Epithelial cell of prostate (primary cell): ENCODE measurements at regions not wholly inside any gene's neighbourhood (a gene's known extent, or its start where the extent isn't known, plus 50 kb on each side); places are given as distances from the start of the nearest gene placed in this dataset.

Experiments
- DNase-seq: peaks from one replicate; pipeline ENCODE4 v3.0.0-alpha.2; 2011; ENCODE audit warnings: low read depth, low spot score
- H3K27ac ChIP-seq: fragments of 450-650 bp; 2 replicates; pipeline ENCODE4 v1.5.1; 2017; ENCODE audit warnings: mild to moderate bottlenecking

DNA sequence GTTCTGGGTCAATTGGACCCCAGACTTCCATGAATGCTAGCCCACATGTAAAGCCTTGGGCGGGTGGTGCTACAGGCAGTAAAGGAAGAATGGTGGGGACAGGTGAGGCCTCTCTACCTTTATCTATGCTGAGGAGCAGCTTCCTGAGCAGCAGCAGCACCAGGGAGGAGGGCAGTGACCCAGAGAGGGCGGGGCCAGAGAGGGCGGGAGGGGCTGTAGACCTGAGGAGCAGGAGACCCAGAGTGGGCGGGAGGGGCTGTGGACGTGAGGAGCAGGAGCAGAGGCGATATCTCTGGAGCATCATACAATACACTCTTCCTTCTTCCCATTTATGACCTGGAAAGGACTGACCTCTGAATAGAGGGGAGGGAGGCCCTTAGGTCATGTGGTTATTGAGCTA is 165.9 kb downstream of the MTRR start:
- no peak overlapping the region for H3K27ac ChIP-seq
- DNase-seq, result no peak

GRCh38 chr5:8048920-8049319 is 180.0 kb downstream of the MTRR start:
- H3K27ac ChIP-seq, result no peak overlapping the region
- DNase-seq, result no peak

GRCh38 chr5:8050616-8051175 is 181.7 kb downstream of the MTRR start:
- H3K27ac ChIP-seq, result no peak overlapping the region
- no peak for DNase-seq

DNA sequence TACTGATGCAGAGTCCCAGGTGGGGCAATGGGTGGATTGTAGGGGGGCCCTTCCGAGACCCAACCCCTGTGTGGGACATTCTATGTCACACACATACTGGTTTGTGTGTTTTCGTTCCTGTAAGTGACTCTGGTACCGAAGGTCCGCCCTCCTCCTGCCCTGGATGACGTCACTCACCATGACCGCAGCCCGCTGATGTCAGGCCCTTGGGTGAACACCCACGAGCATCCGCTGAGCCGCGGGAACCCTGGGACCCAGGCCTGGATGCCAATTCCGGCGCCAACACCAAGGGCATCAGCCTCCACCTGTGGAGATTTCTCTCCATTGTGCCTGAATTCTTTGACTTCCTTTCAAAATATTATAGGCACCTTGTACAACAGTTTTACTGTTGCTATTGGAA is 184.3 kb downstream of the MTRR start:
- no peak overlapping the region for H3K27ac ChIP-seq
- DNase-seq, result no peak

DNA sequence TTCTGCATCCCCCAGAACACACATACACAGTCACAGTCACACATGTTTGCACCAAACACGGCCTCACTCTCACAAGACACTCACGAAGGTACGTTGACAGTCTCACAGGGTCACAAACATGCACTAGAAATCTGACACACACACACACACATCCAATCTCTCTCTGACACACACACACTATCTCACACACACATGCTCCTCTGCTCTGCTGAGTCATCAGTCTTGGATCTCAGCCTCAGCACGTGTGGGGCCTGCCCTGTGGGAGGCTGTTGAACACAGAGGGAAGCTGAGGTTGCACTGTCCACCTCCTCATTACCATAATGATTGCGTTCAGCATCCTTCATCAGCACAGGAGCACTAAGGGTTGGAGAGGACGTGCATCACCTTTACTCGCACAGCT is 188.8 kb downstream of the MTRR start:
- H3K27ac ChIP-seq, result no peak overlapping the region
- DNase-seq, result no peak

GRCh38 chr5:8058616-8059190 is 189.8 kb downstream of the MTRR start:
- no peak overlapping the region for H3K27ac ChIP-seq
- DNase-seq, result no peak

GRCh38 chr5:8059337-8059736 is 190.4 kb downstream of the MTRR start:
- no peak overlapping the region for H3K27ac ChIP-seq
- no peak for DNase-seq

DNA sequence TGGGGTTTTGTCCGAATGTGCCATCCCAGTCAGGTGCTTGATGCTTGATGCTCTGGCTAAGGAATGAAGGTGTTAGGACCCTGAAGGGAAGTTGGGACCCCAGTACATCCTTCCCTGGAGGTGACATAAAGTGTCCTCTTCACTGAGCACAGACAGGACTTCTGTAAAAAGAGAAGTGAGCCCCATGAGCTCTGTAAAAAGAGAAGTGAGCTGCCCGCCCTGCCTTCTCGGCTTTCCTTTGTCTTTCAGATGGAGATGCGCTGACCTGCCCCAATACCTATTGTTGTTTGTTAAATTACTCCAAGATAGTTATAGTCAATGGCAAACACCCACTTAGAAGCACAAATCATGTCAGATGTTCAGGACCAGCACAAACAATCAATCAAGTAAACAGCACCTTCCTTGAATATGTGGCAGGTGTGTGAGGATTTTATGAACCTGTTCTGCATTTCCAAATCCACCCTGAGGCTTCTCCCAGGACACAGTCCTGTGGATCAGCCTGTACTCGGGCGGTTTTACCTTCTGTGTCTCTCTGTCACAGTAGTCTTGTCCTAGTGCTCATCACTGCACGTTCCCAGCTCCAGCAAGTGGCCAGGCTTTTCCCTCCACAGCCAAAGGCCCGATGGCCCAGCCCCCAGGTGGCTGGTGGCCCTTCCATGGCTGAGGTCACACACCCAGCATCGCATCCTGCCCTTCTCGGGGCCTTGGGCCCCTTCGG is 191.4 kb downstream of the MTRR start:
- DNase-seq, result no peak
- no peak overlapping the region for H3K27ac ChIP-seq

- DNase-seq, result no peak
- H3K27ac ChIP-seq, result no peak overlapping the region
Measured at GRCh38 chr5:8060953-8061429, 192.0 kb downstream of the MTRR start.

DNA sequence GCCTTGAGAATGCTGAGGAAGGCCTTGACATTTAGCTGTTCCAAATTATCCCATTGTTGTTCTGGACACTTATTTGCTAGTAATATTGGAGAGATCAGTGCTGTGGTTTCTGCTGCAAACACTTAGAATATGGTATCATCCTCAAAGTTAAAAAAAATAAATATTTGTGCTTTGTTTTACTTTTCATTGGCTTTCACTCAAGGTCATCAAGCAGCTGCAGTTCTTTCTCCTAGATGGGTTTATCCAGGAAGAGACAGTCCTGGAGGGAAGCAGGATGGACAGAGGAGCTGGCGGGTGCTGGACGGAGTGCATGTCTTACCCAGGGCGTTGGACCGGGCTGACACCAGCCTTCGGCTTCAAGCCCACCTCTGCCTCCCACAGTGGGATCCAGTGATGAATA is 193.6 kb downstream of the MTRR start:
- no peak for DNase-seq
- no peak overlapping the region for H3K27ac ChIP-seq

- no peak overlapping the region for H3K27ac ChIP-seq
- DNase-seq, result no peak
Measured at GRCh38 chr5:8068078-8068477, 199.1 kb downstream of the MTRR start.

- no peak overlapping the region for H3K27ac ChIP-seq
- DNase-seq, result no peak
Measured at GRCh38 chr5:8070138-8070537, 201.2 kb downstream of the MTRR start.

DNA sequence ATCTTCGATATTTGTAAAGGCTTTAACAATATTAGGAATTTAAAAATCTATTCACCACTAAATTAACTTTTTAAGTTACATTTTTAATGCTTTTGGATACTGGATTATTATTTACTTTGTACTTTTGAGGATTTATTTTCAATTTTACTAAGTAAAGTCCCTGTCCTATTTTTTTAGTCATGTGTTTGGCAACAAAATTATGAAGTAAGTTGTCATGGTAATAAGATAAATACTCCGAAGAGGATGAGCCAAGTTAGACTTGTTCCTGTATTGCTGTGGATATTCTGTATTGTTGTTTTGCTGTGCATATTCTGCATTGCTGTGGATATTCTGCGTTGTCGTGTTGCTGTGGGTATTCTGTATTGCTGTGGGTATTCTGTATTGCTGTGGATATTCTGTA is 210.1 kb downstream of the MTRR start:
- no peak overlapping the region for H3K27ac ChIP-seq
- no peak for DNase-seq

DNA sequence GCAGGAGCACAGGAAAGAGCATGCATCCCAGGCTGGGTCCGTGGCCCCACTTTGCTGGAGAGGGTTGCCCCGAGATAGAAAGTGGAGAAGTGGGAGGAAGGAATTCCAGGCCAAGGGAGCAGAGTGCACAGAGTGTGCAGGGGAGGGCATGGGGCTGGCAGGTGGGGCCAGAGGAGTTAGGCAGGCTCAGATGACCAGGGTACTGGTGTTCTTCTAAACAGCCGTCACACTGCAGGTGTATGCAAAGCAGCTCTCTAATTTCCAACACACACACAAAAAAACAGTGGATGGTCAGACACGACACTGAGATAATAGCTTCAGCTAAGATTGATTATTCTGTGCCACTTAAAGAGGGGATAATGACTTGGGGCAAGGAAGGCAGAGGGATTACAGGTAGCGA is 212.2 kb downstream of the MTRR start:
- DNase-seq, result no peak
- no peak overlapping the region for H3K27ac ChIP-seq

DNA sequence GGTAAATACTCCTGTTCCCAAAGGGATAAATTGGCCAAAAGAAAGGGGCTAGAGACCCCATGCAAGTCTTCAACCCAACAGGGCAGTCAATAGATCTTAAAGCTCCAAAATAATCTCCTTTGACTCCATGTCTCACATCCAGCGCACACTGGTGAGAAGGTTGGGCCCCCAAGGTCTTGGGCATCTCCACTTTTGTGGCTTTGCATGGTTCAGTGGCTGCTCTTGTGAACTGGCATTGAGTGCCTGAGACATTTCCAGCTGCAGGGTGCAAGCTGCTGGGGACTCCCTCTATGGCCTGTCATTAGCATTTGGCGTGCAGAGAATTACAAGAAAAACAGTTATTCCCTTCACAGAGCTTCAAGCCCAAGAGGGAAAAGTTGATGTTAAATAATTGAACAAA is 224.7 kb downstream of the MTRR start:
- no peak overlapping the region for H3K27ac ChIP-seq

DNA sequence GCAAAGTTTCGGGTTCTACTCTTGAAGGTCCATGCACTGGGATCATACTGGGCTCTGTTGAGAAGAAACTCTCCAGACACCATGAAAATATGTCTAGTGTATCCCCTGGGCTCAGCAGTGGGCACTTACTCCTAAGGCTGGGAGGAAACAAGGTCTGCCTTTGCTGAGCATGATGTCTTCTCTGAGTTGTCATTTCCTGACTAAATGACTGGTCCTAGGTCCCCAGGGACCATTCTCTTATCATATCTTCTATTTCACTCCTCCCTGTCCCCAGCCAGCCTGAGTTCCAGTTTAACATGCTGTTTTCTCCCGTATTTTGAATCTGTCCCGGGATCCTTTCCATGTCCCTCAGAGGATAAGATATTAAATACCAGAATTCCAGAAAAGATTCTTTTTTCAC is 225.4 kb downstream of the MTRR start:
- DNase-seq, result no peak
- H3K27ac ChIP-seq, result no peak overlapping the region

More for the DNA sequence above, 224.7 kb downstream of the MTRR start:
- DNase-seq, result no peak

- no peak overlapping the region for H3K27ac ChIP-seq
- no peak for DNase-seq
Measured at GRCh38 chr5:8097146-8097545, 228.2 kb downstream of the MTRR start.

- DNase-seq, result no peak
- no peak overlapping the region for H3K27ac ChIP-seq
Measured at GRCh38 chr5:8098081-8098480, 229.1 kb downstream of the MTRR start.

GRCh38 chr5:8102714-8103113 is 233.8 kb downstream of the MTRR start:
- DNase-seq, result no peak
- H3K27ac ChIP-seq, result no peak overlapping the region

- no peak overlapping the region for H3K27ac ChIP-seq
Measured at GRCh38 chr5:8114597-8115266, 245.8 kb downstream of the MTRR start.

DNA sequence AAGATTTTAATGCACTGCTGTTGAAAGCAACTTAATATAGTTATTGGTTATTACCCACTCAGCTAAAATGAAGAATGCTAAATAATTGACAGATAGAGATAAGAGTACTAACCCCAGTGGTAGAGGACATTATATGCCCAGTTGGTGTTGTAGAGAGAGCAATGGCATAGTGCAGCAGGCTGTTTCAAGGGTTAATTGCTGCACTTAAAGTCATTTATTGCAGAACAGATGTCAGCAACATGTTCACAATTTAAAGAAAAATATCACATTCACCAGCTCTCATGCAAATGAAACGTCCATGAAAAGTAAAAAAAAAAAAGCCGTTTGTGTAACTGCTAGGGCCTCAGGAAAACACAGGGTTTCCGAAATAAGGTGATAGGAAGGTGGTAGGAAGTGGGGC is 254.6 kb downstream of the MTRR start:
- no peak overlapping the region for H3K27ac ChIP-seq
- no peak for DNase-seq

More at GRCh38 chr5:8114597-8115266, 245.8 kb downstream of the MTRR start:
- no peak for DNase-seq
